GM18867 (cell line): ENCODE measurements at regions not wholly inside any gene's neighbourhood (a gene's known extent, or its start where the extent isn't known, plus 50 kb on each side); places are given as distances from the start of the nearest gene placed in this dataset.
A peak's percentile ranks its signal among the peaks of the same experiment; 100 is the strongest.

Experiments used
- ATAC-seq: cut with Tn5 transposase; IDR thresholded peaks from one replicate; pipeline ENCODE4 v1.9.1; 2021; ENCODE audit warnings: mild to moderate bottlenecking, moderate library complexity; ENCODE audit not compliant: unreplicated experiment

- no peak for ATAC-seq
These were observed 552.6 kb downstream of the MRPL39 start for GRCh38 chr21:25054689-25055088.

- ATAC-seq = peak; percentile 87
These were observed 567.6 kb downstream of the MRPL39 start for GRCh38 chr21:25039461-25040380.

GRCh38 chr21:25036775-25037174 lies 570.5 kb downstream of the MRPL39 start:
- ATAC-seq = no peak

- no peak for ATAC-seq
These were observed 575.5 kb downstream of the MRPL39 start for GRCh38 chr21:25031750-25032149.

GRCh38 chr21:25029580-25029979 lies 577.7 kb downstream of the MRPL39 start:
- ATAC-seq = peak; percentile 91

GRCh38 chr21:25025596-25025995 lies 581.7 kb downstream of the MRPL39 start:
- ATAC-seq = no peak

GRCh38 chr21:25024639-25025038 lies 582.6 kb downstream of the MRPL39 start:
- no peak for ATAC-seq

GRCh38 chr21:25005388-25005787 lies 601.9 kb downstream of the MRPL39 start:
- ATAC-seq = no peak

GRCh38 chr21:25002676-25003075 lies 604.6 kb downstream of the MRPL39 start:
- no peak for ATAC-seq

GRCh38 chr21:24995216-24995615 lies 612.1 kb downstream of the MRPL39 start:
- peak; percentile 19 for ATAC-seq

- peak; percentile 70 for ATAC-seq
These were observed 612.6 kb downstream of the MRPL39 start for GRCh38 chr21:24994717-24995116.

GRCh38 chr21:24989516-24989915 lies 617.8 kb downstream of the MRPL39 start:
- no peak for ATAC-seq

GRCh38 chr21:24988941-24989340 lies 618.3 kb downstream of the MRPL39 start:
- no peak for ATAC-seq

- ATAC-seq = peak; percentile 93
These were observed 631.0 kb downstream of the MRPL39 start for GRCh38 chr21:24976238-24976637.

- no peak for ATAC-seq
These were observed 638.2 kb downstream of the MRPL39 start for GRCh38 chr21:24969068-24969467.

GRCh38 chr21:24955275-24955961 lies 651.9 kb downstream of the MRPL39 start:
- peak; percentile 94 for ATAC-seq

- ATAC-seq = no peak
These were observed 659.1 kb downstream of the MRPL39 start for GRCh38 chr21:24948186-24948585.

- no peak for ATAC-seq
These were observed 661.4 kb downstream of the MRPL39 start for GRCh38 chr21:24945910-24946309.

- no peak for ATAC-seq
These were observed 665.7 kb downstream of the MRPL39 start for GRCh38 chr21:24941316-24942185.

- ATAC-seq = no peak
These were observed 668.0 kb downstream of the MRPL39 start for GRCh38 chr21:24939291-24939690.

- ATAC-seq = no peak
These were observed 668.7 kb downstream of the MRPL39 start for GRCh38 chr21:24938573-24938972.
